H1 (cell line): ENCODE measurements at regions not wholly inside any gene's neighbourhood (a gene's known extent, or its start where the extent isn't known, plus 50 kb on each side); places are given as distances from the start of the nearest gene placed in this dataset.

Source experiments
- TF ChIP-seq, protein P1 (sequence below): fragments of 300-600 bp; sonication (generic); IDR thresholded peaks from 2 replicates; pipeline ENCODE4 v1.7.1; 2012; ENCODE audit warnings: low read length, moderate library complexity, mild to moderate bottlenecking, inconsistent platforms; ENCODE audit not compliant: insufficient replicate concordance
- TF ChIP-seq, protein P2 (sequence below): IDR thresholded peaks from 2 replicates; pipeline ENCODE4 v1.6.1; 2011; ENCODE audit warnings: low read depth, mild to moderate bottlenecking, low read length; ENCODE audit not compliant: insufficient read depth

DNA sequence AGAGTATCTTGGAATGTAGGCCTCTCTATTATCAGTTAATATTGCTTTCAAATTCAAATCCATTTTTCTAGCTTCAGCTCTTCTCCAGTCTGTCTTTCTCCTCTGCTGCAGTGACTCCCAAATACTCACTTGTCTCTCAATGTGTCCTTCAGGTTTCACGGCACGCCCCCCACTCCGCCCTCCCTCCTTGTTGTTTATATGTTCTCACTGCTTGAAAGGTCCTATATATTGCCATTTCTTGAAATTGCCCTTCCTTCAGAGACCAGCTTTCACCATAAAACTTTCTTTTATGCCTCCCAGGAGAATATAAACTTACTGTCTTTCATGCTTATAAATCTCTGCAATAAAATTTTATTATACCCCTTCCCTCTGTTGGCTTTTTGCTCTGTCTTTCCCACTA, 668.2 kb downstream of the CCSER2 start (continued):
- TF ChIP-seq, protein P1, sequence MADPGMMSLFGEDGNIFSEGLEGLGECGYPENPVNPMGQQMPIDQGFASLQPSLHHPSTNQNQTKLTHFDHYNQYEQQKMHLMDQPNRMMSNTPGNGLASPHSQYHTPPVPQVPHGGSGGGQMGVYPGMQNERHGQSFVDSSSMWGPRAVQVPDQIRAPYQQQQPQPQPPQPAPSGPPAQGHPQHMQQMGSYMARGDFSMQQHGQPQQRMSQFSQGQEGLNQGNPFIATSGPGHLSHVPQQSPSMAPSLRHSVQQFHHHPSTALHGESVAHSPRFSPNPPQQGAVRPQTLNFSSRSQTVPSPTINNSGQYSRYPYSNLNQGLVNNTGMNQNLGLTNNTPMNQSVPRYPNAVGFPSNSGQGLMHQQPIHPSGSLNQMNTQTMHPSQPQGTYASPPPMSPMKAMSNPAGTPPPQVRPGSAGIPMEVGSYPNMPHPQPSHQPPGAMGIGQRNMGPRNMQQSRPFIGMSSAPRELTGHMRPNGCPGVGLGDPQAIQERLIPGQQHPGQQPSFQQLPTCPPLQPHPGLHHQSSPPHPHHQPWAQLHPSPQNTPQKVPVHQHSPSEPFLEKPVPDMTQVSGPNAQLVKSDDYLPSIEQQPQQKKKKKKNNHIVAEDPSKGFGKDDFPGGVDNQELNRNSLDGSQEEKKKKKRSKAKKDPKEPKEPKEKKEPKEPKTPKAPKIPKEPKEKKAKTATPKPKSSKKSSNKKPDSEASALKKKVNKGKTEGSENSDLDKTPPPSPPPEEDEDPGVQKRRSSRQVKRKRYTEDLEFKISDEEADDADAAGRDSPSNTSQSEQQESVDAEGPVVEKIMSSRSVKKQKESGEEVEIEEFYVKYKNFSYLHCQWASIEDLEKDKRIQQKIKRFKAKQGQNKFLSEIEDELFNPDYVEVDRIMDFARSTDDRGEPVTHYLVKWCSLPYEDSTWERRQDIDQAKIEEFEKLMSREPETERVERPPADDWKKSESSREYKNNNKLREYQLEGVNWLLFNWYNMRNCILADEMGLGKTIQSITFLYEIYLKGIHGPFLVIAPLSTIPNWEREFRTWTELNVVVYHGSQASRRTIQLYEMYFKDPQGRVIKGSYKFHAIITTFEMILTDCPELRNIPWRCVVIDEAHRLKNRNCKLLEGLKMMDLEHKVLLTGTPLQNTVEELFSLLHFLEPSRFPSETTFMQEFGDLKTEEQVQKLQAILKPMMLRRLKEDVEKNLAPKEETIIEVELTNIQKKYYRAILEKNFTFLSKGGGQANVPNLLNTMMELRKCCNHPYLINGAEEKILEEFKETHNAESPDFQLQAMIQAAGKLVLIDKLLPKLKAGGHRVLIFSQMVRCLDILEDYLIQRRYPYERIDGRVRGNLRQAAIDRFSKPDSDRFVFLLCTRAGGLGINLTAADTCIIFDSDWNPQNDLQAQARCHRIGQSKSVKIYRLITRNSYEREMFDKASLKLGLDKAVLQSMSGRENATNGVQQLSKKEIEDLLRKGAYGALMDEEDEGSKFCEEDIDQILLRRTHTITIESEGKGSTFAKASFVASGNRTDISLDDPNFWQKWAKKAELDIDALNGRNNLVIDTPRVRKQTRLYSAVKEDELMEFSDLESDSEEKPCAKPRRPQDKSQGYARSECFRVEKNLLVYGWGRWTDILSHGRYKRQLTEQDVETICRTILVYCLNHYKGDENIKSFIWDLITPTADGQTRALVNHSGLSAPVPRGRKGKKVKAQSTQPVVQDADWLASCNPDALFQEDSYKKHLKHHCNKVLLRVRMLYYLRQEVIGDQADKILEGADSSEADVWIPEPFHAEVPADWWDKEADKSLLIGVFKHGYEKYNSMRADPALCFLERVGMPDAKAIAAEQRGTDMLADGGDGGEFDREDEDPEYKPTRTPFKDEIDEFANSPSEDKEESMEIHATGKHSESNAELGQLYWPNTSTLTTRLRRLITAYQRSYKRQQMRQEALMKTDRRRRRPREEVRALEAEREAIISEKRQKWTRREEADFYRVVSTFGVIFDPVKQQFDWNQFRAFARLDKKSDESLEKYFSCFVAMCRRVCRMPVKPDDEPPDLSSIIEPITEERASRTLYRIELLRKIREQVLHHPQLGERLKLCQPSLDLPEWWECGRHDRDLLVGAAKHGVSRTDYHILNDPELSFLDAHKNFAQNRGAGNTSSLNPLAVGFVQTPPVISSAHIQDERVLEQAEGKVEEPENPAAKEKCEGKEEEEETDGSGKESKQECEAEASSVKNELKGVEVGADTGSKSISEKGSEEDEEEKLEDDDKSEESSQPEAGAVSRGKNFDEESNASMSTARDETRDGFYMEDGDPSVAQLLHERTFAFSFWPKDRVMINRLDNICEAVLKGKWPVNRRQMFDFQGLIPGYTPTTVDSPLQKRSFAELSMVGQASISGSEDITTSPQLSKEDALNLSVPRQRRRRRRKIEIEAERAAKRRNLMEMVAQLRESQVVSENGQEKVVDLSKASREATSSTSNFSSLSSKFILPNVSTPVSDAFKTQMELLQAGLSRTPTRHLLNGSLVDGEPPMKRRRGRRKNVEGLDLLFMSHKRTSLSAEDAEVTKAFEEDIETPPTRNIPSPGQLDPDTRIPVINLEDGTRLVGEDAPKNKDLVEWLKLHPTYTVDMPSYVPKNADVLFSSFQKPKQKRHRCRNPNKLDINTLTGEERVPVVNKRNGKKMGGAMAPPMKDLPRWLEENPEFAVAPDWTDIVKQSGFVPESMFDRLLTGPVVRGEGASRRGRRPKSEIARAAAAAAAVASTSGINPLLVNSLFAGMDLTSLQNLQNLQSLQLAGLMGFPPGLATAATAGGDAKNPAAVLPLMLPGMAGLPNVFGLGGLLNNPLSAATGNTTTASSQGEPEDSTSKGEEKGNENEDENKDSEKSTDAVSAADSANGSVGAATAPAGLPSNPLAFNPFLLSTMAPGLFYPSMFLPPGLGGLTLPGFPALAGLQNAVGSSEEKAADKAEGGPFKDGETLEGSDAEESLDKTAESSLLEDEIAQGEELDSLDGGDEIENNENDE, result no peak
- TF ChIP-seq, protein P2, sequence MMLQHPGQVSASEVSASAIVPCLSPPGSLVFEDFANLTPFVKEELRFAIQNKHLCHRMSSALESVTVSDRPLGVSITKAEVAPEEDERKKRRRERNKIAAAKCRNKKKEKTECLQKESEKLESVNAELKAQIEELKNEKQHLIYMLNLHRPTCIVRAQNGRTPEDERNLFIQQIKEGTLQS, result no peak
